ENCODE measurements at regions not wholly inside any gene's neighbourhood (a gene's known extent, or its start where the extent isn't known, plus 50 kb on each side); places are given as distances from the start of the nearest gene placed in this dataset.

GRCh38 chr7:27389496-27389895, 146.9 kb downstream of the EVX1 start:
- Histone ChIP-seq H3K9ac (ENCODE audit: low read length) (no peak overlapping the region), H3K4me1 (ENCODE audit: control insufficient read depth in 1 of 2, insufficient read depth in 2 of 2, low read length in 2 of 2) (no peaks in the 10 kb centered on the region), H2AFZ (ENCODE audit: low read depth, low read length, poor library complexity, severe bottlenecking) (no peak overlapping the region), H3K27me3 (ENCODE audit: insufficient read depth, low read length) (no peaks in the 10 kb centered on the region), H3K4me3 (replicated peaks in 1 of 2; ENCODE audit: low read depth in 1 of 2, low read length in 2 of 2) (no peak overlapping the region), H3K9me3 (ENCODE audit: control insufficient read depth in 1 of 2, insufficient read depth in 1 of 2, low read depth in 1 of 2, low read length in 2 of 2) (no peaks in the 10 kb centered on the region), H4K20me1 (ENCODE audit: insufficient read depth) (no peaks in the 10 kb centered on the region), H3K4me2 (ENCODE audit: low read length) (no peak overlapping the region), H3K79me2 (ENCODE audit: insufficient read depth, low read length) (no peaks in the 10 kb centered on the region), H3K27ac (ENCODE audit: low read depth, low read length) (no peak overlapping the region), H3K9me2 (ENCODE audit: insufficient read depth) (no peaks in the 10 kb centered on the region), H3K36me3 (ENCODE audit: control insufficient read depth in 1 of 2, insufficient read depth in 2 of 2, low read length in 2 of 2) (no peaks in the 10 kb centered on the region)
- ATAC-seq = no peak
- TF ChIP-seq POLR2AphosphoS5 (IDR thresholded peaks at IDR 0.05; ENCODE audit: low read depth, low read length) (no peak), CBX3 (IDR thresholded peaks at IDR 0.05; ENCODE audit: low read depth) (no peak), TCF7L2 (IDR thresholded peaks at IDR 0.05; ENCODE audit: borderline replicate concordance, extremely low read depth, insufficient read depth, insufficient read length) (no peak), ZBTB33 (IDR thresholded peaks at IDR 0.05; ENCODE audit: extremely low read depth, insufficient replicate concordance, low read length) (no peak), YY1 (IDR thresholded peaks at IDR 0.05; ENCODE audit: extremely low read depth, insufficient replicate concordance, low read depth, low read length) (no peak), SRF (IDR thresholded peaks at IDR 0.05; ENCODE audit: low read depth) (no peak)
- POLR2A ChIA-PET = no interaction called here
- no TSS peak for BruUV-seq (replicated peaks)
- DNase-seq (ENCODE audit: low read depth, low spot score) = no peak
- RAD21 ChIA-PET (ENCODE audit: low non-redundant PET in 1 of 2, low total read pairs in 2 of 2, uncharacterized antibody in 2 of 2, unreplicated experiment in 2 of 2) = no interaction called here
- intact Hi-C loops (cut with micrococcal nuclease) = no loop called here
- CTCF ChIA-PET = no interaction called here

GRCh38 chr7:27392477-27392876, 149.9 kb downstream of the EVX1 start:
- Histone ChIP-seq H3K4me1 (ENCODE audit: control insufficient read depth in 1 of 2, insufficient read depth in 2 of 2, low read length in 2 of 2) (no peaks in the 10 kb centered on the region), H3K4me3 (replicated peaks in 1 of 2; ENCODE audit: low read depth in 1 of 2, low read length in 2 of 2) (no peak overlapping the region), H3K9me3 (ENCODE audit: control insufficient read depth in 1 of 2, insufficient read depth in 1 of 2, low read depth in 1 of 2, low read length in 2 of 2) (no peaks in the 10 kb centered on the region), H3K27me3 (ENCODE audit: insufficient read depth, low read length) (no peaks in the 10 kb centered on the region), H2AFZ (ENCODE audit: low read depth, low read length, poor library complexity, severe bottlenecking) (no peak overlapping the region), H3K9ac (ENCODE audit: low read length) (no peak overlapping the region), H3K36me3 (ENCODE audit: control insufficient read depth in 1 of 2, insufficient read depth in 2 of 2, low read length in 2 of 2) (no peaks in the 10 kb centered on the region), H3K27ac (ENCODE audit: low read depth, low read length) (no peak overlapping the region), H3K9me2 (ENCODE audit: insufficient read depth) (no peaks in the 10 kb centered on the region), H3K4me2 (ENCODE audit: low read length) (no peak overlapping the region), H4K20me1 (ENCODE audit: insufficient read depth) (no peaks in the 10 kb centered on the region), H3K79me2 (ENCODE audit: insufficient read depth, low read length) (no peaks in the 10 kb centered on the region)
- DNase-seq (ENCODE audit: low read depth, low spot score) (no peak), ATAC-seq (no peak)
- no TSS peak for BruUV-seq (replicated peaks)
- POLR2A ChIA-PET = no interaction called here
- RAD21 ChIA-PET (ENCODE audit: low non-redundant PET in 1 of 2, low total read pairs in 2 of 2, uncharacterized antibody in 2 of 2, unreplicated experiment in 2 of 2) = no interaction called here
- CTCF ChIA-PET = no interaction called here
- intact Hi-C loops (cut with micrococcal nuclease) = no loop called here
- TF ChIP-seq POLR2A (IDR thresholded peaks at IDR 0.05; ENCODE audit: borderline replicate concordance, extremely low read depth, insufficient read depth, insufficient read length) (no peak), SIN3A (IDR thresholded peaks at IDR 0.05; ENCODE audit: low read depth) (no peak), CBX3 (IDR thresholded peaks at IDR 0.05; ENCODE audit: low read depth) (no peak), SP1 (IDR thresholded peaks at IDR 0.05; ENCODE audit: low read depth) (no peak), SRF (IDR thresholded peaks at IDR 0.05; ENCODE audit: low read depth) (no peak), RAD21 (IDR thresholded peaks at IDR 0.05; ENCODE audit: low read depth) (no peak), JUND (IDR thresholded peaks at IDR 0.05) (no peak), TCF7L2 (IDR thresholded peaks at IDR 0.05; ENCODE audit: borderline replicate concordance, extremely low read depth, insufficient read depth, insufficient read length) (no peak)
- TF ChIP-seq, protein P1, sequence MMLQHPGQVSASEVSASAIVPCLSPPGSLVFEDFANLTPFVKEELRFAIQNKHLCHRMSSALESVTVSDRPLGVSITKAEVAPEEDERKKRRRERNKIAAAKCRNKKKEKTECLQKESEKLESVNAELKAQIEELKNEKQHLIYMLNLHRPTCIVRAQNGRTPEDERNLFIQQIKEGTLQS (IDR thresholded peaks at IDR 0.05) = no peak
